Panc1 (cell line): ENCODE measurements at regions not wholly inside any gene's neighbourhood (a gene's known extent, or its start where the extent isn't known, plus 50 kb on each side); places are given as distances from the start of the nearest gene placed in this dataset.

Experiments
- POLR2AphosphoS5 ChIP-seq: IDR thresholded peaks from 2 replicates; pipeline ENCODE4 v1.6.1; 2012; ENCODE audit warnings: mild to moderate bottlenecking, low read depth, low read length, moderate library complexity
- SIN3A ChIP-seq: IDR thresholded peaks from 2 replicates; pipeline ENCODE4 v1.6.1; 2012; ENCODE audit warnings: low read depth, mild to moderate bottlenecking, low read length, moderate library complexity, borderline replicate concordance; ENCODE audit not compliant: insufficient read depth
- TCF7L2 ChIP-seq: IDR thresholded peaks from 2 replicates; pipeline ENCODE4 v1.6.1; 2011; ENCODE audit warnings: mild to moderate bottlenecking, low read depth, low read length, inconsistent platforms
- TF ChIP-seq, protein P1 (sequence below): fragments of 450-650 bp; IDR thresholded peaks from 2 replicates; pipeline ENCODE4 v1.5.1; 2017; ENCODE audit warnings: mild to moderate bottlenecking
- TF ChIP-seq, protein P2 (sequence below), 2 experiments: IDR thresholded peaks; 2 replicates each; pipeline ENCODE4 v1.6.1; 2011 to 2012; ENCODE audit warnings: low read depth in 2 of 2, control low read depth in 1 of 2, low read length in 1 of 2, mild to moderate bottlenecking in 1 of 2, moderate library complexity in 1 of 2; ENCODE audit not compliant: insufficient read depth in 1 of 2

GRCh38 chr6:98566126-98566525 is 268.2 kb upstream of the POU3F2 start:
- TF ChIP-seq, protein P1, sequence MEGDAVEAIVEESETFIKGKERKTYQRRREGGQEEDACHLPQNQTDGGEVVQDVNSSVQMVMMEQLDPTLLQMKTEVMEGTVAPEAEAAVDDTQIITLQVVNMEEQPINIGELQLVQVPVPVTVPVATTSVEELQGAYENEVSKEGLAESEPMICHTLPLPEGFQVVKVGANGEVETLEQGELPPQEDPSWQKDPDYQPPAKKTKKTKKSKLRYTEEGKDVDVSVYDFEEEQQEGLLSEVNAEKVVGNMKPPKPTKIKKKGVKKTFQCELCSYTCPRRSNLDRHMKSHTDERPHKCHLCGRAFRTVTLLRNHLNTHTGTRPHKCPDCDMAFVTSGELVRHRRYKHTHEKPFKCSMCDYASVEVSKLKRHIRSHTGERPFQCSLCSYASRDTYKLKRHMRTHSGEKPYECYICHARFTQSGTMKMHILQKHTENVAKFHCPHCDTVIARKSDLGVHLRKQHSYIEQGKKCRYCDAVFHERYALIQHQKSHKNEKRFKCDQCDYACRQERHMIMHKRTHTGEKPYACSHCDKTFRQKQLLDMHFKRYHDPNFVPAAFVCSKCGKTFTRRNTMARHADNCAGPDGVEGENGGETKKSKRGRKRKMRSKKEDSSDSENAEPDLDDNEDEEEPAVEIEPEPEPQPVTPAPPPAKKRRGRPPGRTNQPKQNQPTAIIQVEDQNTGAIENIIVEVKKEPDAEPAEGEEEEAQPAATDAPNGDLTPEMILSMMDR, result no peak
- no peak for TF ChIP-seq POLR2AphosphoS5
- TF ChIP-seq TCF7L2, result no peak
- no peak for TF ChIP-seq SIN3A
- TF ChIP-seq, protein P2, sequence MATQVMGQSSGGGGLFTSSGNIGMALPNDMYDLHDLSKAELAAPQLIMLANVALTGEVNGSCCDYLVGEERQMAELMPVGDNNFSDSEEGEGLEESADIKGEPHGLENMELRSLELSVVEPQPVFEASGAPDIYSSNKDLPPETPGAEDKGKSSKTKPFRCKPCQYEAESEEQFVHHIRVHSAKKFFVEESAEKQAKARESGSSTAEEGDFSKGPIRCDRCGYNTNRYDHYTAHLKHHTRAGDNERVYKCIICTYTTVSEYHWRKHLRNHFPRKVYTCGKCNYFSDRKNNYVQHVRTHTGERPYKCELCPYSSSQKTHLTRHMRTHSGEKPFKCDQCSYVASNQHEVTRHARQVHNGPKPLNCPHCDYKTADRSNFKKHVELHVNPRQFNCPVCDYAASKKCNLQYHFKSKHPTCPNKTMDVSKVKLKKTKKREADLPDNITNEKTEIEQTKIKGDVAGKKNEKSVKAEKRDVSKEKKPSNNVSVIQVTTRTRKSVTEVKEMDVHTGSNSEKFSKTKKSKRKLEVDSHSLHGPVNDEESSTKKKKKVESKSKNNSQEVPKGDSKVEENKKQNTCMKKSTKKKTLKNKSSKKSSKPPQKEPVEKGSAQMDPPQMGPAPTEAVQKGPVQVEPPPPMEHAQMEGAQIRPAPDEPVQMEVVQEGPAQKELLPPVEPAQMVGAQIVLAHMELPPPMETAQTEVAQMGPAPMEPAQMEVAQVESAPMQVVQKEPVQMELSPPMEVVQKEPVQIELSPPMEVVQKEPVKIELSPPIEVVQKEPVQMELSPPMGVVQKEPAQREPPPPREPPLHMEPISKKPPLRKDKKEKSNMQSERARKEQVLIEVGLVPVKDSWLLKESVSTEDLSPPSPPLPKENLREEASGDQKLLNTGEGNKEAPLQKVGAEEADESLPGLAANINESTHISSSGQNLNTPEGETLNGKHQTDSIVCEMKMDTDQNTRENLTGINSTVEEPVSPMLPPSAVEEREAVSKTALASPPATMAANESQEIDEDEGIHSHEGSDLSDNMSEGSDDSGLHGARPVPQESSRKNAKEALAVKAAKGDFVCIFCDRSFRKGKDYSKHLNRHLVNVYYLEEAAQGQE (IDR thresholded peaks at IDR 0.05; ENCODE audit: insufficient read depth in 1 of 2, low read depth in 2 of 2, low read length in 1 of 2), result no peak
